Erythroblast (primary cell): ENCODE measurements at regions not wholly inside any gene's neighbourhood (a gene's known extent, or its start where the extent isn't known, plus 50 kb on each side); places are given as distances from the start of the nearest gene placed in this dataset.

ENCODE experiments used
- GATA1 ChIP-seq: IDR thresholded peaks from 2 replicates; pipeline ENCODE4 v1.6.1; 2011; ENCODE audit warnings: low read depth, mild to moderate bottlenecking, control low read depth, low read length, moderate library complexity
- POLR2A ChIP-seq: IDR thresholded peaks from 2 replicates; pipeline ENCODE4 v1.6.1; 2011; ENCODE audit warnings: mild to moderate bottlenecking, low read length

DNA sequence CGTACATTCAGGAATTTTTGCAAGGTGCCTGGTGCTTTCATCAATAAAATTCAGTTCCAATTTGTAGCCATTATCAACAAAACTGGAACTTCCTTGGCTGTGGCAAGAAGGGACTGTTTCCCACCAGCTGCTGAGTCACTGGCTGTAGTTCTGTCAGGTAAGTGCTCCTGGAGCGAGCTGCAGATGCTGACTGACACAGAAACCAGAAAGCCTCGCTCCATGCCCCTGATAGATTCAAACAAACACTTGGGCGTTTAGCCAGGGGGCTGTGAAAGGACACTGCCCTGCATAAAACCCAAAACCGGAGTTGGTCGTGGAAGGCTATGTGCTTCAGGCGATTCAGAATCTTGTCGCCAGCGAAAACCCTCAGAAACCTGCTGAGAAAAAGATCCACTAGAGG lies 188.4 kb upstream of the FAM9B start:
- TF ChIP-seq POLR2A, result no peak
- no peak for TF ChIP-seq GATA1
